Naive thymus-derived CD4-positive, alpha-beta T cell (primary cell): ENCODE measurements at regions not wholly inside any gene's neighbourhood (a gene's known extent, or its start where the extent isn't known, plus 50 kb on each side); places are given as distances from the start of the nearest gene placed in this dataset.
"Not testable (repeated sequence)": the region's sequence is repeated elsewhere in the genome, so short reads cannot be mapped to it uniquely, and the experiment has no call there.

Experiments
- ATAC-seq: fragments of 150-1000 bp; cut with Tn5 transposase; 2 replicates; pipeline ENCODE4 v1.10.0; 2021; ENCODE audit warnings: mild to moderate bottlenecking, moderate library complexity
- CTCF ChIA-PET: fragments of 350-600 bp; sonication (Branson Sonifier 250); formaldehyde crosslinking; loops from one replicate; lab custom pipeline; 2021; ENCODE audit warnings: antibody characterized with exemption; lab: Charles Lee
- POLR2A ChIA-PET: fragments of 350-600 bp; sonication (Branson Sonifier 250); formaldehyde crosslinking; loops from one replicate; lab custom pipeline; 2021; ENCODE audit warnings: antibody characterized with exemption, inconsistent platforms; lab: Charles Lee
- DNase-seq, 9 donors: peaks; one replicate each; pipeline versions ENCODE4 v3.0.0 to v3.0.0-alpha.2; 2020 to 2022; ENCODE audit warnings: mixed read lengths in 1 of 9
- H3K27ac ChIP-seq: one replicate; pipeline ENCODE4 v1.7.0; 2013; ENCODE audit warnings: mild to moderate bottlenecking, low read depth, low read length, moderate library complexity
- H3K27me3 ChIP-seq, 2 donors: one replicate each; pipeline ENCODE4 v1.7.0; 2013; ENCODE audit warnings: low read length in 2 of 2, mild to moderate bottlenecking in 2 of 2, moderate library complexity in 2 of 2; ENCODE audit not compliant: control insufficient read depth in 2 of 2, insufficient read depth in 2 of 2
- H3K36me3 ChIP-seq, 3 experiments: 1 replicate in 2 of 3; 2 replicates in 1 of 3; pipeline ENCODE4 v1.7.0; 2013; ENCODE audit warnings: low read length in 3 of 3, mild to moderate bottlenecking in 3 of 3, moderate library complexity in 1 of 3; ENCODE audit not compliant: insufficient read depth in 3 of 3, control insufficient read depth in 2 of 3
- H3K4me1 ChIP-seq, 2 donors: one replicate each; pipeline ENCODE4 v1.7.0; 2013; ENCODE audit warnings: low read length in 2 of 2, mild to moderate bottlenecking in 2 of 2, moderate library complexity in 1 of 2; ENCODE audit not compliant: control insufficient read depth in 2 of 2, insufficient read depth in 2 of 2
- H3K4me3 ChIP-seq: 2 replicates; pipeline ENCODE4 v1.7.0; 2013; ENCODE audit warnings: mild to moderate bottlenecking, low read length
- H3K9me3 ChIP-seq, 3 experiments: 1 replicate in 2 of 3; 2 replicates in 1 of 3; pipeline ENCODE4 v1.7.0; 2013; ENCODE audit warnings: low read length in 3 of 3; ENCODE audit not compliant: control insufficient read depth in 2 of 3
- H3K27ac Mint-ChIP-seq, 9 donors: one replicate each; pipeline ENCODE4 v1.8.0; 2020 to 2022; ENCODE audit warnings: mixed read lengths in 9 of 9, mild to moderate bottlenecking in 8 of 9, moderate library complexity in 5 of 9, inconsistent platforms in 2 of 9
- H3K27me3 Mint-ChIP-seq, 5 donors: one replicate each; pipeline ENCODE4 v1.8.0; 2021 to 2022; ENCODE audit warnings: mixed read lengths in 5 of 5, mild to moderate bottlenecking in 1 of 5
- H3K36me3 Mint-ChIP-seq, 5 donors: one replicate each; pipeline ENCODE4 v1.8.0; 2020 to 2022; ENCODE audit warnings: mixed read lengths in 5 of 5, mild to moderate bottlenecking in 3 of 5, inconsistent platforms in 1 of 5
- H3K4me1 Mint-ChIP-seq, 7 donors: one replicate each; pipeline ENCODE4 v1.8.0; 2020 to 2022; ENCODE audit warnings: mixed read lengths in 7 of 7, mild to moderate bottlenecking in 3 of 7, inconsistent platforms in 1 of 7
- H3K4me3 Mint-ChIP-seq, 10 donors: one replicate each; pipeline ENCODE4 v1.8.0; 2020 to 2022; ENCODE audit warnings: mild to moderate bottlenecking in 10 of 10, mixed read lengths in 10 of 10, moderate library complexity in 6 of 10, inconsistent platforms in 2 of 10
- H3K9me3 Mint-ChIP-seq, 11 donors: one replicate each; pipeline ENCODE4 v1.8.0; 2020 to 2022; ENCODE audit warnings: mixed read lengths in 11 of 11, mild to moderate bottlenecking in 4 of 11, inconsistent platforms in 1 of 11, moderate library complexity in 1 of 11
- intact Hi-C, 2 donors: fragments of 100-400 bp; cut with micrococcal nuclease; formaldehyde crosslinking; loops; one replicate each; pipeline ENCODE4 v1.15.1; 2023

- Mint-ChIP-seq H3K27me3 (no peaks in the 10 kb centered on the region), H3K4me3 (no peak overlapping the region), H3K9me3 (peaks cover 0 to 5% (median 0%) of the 10 kb centered on the region in 11 donors), H3K4me1 (no peaks in the 10 kb centered on the region), H3K36me3 (no peaks in the 10 kb centered on the region), H3K27ac (no peak overlapping the region)
- H3K9me3 ChIP-seq: no peaks in the 10 kb centered on the region
- intact Hi-C loops: no loop called here
- ChIA-PET CTCF (no interaction called here), POLR2A (no interaction called here)
- ATAC-seq (no peak), DNase-seq (no peak)
- no peaks in the 10 kb centered on the region for H3K36me3 ChIP-seq
- H3K27ac ChIP-seq: no peak overlapping the region
- H3K4me3 ChIP-seq: no peak overlapping the region
- no peaks in the 10 kb centered on the region for H3K4me1 ChIP-seq
- no peaks in the 10 kb centered on the region for H3K27me3 ChIP-seq
Observed at GRCh38 chr5:117380316-117380715, 805.7 kb upstream of the SEMA6A start.

DNA sequence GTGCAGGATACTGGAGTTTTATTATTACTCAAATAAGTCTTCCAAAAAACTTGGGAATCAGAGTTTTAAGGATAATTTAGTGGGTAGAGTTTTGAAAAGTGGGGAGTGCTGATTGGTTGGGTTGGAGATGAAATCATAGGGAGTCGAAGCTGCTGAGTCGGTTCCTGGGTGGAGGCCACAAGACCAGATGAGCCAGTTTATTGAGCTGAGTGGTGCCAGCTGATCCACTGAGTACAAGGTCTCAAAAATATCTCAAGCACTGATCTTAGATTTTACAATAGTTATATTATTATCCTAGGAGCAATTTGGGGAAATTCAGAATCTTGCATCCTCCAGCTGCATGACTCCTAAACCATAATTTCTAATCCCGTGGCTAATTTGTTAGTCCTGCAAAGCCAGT, 804.9 kb upstream of the SEMA6A start:
- peaks cover 0 to 9% (median 0%) of the 10 kb centered on the region in 11 donors for H3K9me3 Mint-ChIP-seq
- H3K27ac Mint-ChIP-seq: no peak overlapping the region
- Histone ChIP-seq H3K9me3 (no peaks in the 10 kb centered on the region), H3K4me3 (no peak overlapping the region), H3K27ac (no peak overlapping the region), H3K27me3 (no peaks in the 10 kb centered on the region), H3K4me1 (no peaks in the 10 kb centered on the region), H3K36me3 (no peaks in the 10 kb centered on the region)
- no peaks in the 10 kb centered on the region for H3K4me1 Mint-ChIP-seq
- ChIA-PET CTCF (no interaction called here), POLR2A (no interaction called here)
- no peaks in the 10 kb centered on the region for H3K27me3 Mint-ChIP-seq
- ATAC-seq (no peak), DNase-seq (no peak)
- intact Hi-C loops: no loop called here
- no peaks in the 10 kb centered on the region for H3K36me3 Mint-ChIP-seq
- H3K4me3 Mint-ChIP-seq: no peak overlapping the region

DNA sequence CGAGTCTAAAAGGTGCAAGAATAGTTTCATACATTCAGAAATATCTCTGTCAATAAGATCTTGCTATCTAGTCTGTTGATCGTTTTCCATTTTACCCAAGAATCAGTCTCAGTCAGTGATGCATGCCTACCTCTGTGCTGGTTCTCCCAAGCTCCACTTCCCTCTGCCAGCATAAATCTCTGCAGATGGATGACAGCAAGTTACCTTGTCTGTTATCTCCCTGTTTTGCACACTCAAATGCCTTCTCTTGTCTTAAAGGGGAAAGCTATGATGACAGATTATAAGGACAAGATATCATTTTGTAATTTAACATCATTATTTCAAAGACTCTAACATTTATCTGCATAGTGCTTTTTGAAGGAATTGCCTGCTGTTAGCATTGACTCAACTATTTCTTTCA, 802.1 kb upstream of the SEMA6A start:
- ChIA-PET CTCF (no interaction called here), POLR2A (no interaction called here)
- H3K4me1 Mint-ChIP-seq: no peaks in the 10 kb centered on the region
- peaks cover 0 to 12% (median 2%) of the 10 kb centered on the region in 11 donors for H3K9me3 Mint-ChIP-seq
- H3K36me3 ChIP-seq: no peaks in the 10 kb centered on the region
- no peak overlapping the region for H3K27ac ChIP-seq
- H3K9me3 ChIP-seq: no peaks in the 10 kb centered on the region
- intact Hi-C loops: no loop called here
- ATAC-seq (no peak), DNase-seq (no peak)
- H3K4me3 Mint-ChIP-seq: no peak overlapping the region
- no peaks in the 10 kb centered on the region for H3K27me3 Mint-ChIP-seq
- H3K4me1 ChIP-seq: no peaks in the 10 kb centered on the region
- no peak overlapping the region for H3K4me3 ChIP-seq
- no peaks in the 10 kb centered on the region for H3K27me3 ChIP-seq
- no peak overlapping the region for H3K27ac Mint-ChIP-seq
- H3K36me3 Mint-ChIP-seq: no peaks in the 10 kb centered on the region

GRCh38 chr5:117359895-117360294, 785.3 kb upstream of the SEMA6A start:
- Histone ChIP-seq H3K4me1 (no peaks in the 10 kb centered on the region), H3K27ac (no peak overlapping the region), H3K27me3 (no peaks in the 10 kb centered on the region), H3K4me3 (no peak overlapping the region), H3K9me3 (no peaks in the 10 kb centered on the region), H3K36me3 (no peaks in the 10 kb centered on the region)
- H3K36me3 Mint-ChIP-seq: no peaks in the 10 kb centered on the region
- ChIA-PET POLR2A (no interaction called here), CTCF (no interaction called here)
- H3K4me1 Mint-ChIP-seq: no peaks in the 10 kb centered on the region
- no peaks in the 10 kb centered on the region for H3K27me3 Mint-ChIP-seq
- H3K9me3 Mint-ChIP-seq: peaks cover 0 to 6% (median 0%) of the 10 kb centered on the region in 11 donors
- no peak for DNase-seq
- intact Hi-C loops: no loop called here
- no peak overlapping the region for H3K27ac Mint-ChIP-seq
- H3K4me3 Mint-ChIP-seq: no peak overlapping the region
- no peak for ATAC-seq

DNA sequence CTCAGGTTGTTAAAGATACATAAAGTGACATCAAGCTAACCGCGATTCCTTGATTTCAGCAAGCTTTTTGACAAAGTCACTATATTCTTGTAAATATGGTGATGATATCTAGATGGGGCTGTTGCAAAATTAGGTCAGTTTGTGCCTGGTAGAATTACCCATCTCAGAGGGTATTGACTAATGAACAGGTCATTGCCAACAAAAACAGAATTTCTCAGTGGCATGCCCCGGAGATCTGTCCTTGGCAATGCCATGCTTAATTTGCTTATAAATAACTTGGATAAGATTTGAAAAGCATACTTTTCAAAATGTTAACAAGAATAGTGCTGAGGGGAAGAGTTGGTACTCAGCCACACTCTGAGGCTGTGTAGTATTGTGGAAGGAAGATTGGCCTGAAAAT, 783.3 kb upstream of the SEMA6A start:
- H3K4me1 Mint-ChIP-seq: no peaks in the 10 kb centered on the region
- H3K4me3 Mint-ChIP-seq: no peak overlapping the region
- no peak overlapping the region for H3K4me3 ChIP-seq
- CTCF ChIA-PET: interaction anchor here (0.6 kb wide), 1 partner anchor 248 kb away, joined by 5 read pairs; no protein-coding TSS in a partner anchor
- H3K27ac ChIP-seq: no peak overlapping the region
- H3K36me3 Mint-ChIP-seq: no peaks in the 10 kb centered on the region
- ATAC-seq: no peak
- DNase-seq: no peak
- no peaks in the 10 kb centered on the region for H3K4me1 ChIP-seq
- H3K9me3 Mint-ChIP-seq: peaks cover 0 to 5% (median 0%) of the 10 kb centered on the region in 11 donors
- no peaks in the 10 kb centered on the region for H3K27me3 Mint-ChIP-seq
- POLR2A ChIA-PET: no interaction called here
- H3K27me3 ChIP-seq: no peaks in the 10 kb centered on the region
- H3K36me3 ChIP-seq: no peaks in the 10 kb centered on the region
- intact Hi-C loops: no loop called here
- no peaks in the 10 kb centered on the region for H3K9me3 ChIP-seq
- no peak overlapping the region for H3K27ac Mint-ChIP-seq

DNA sequence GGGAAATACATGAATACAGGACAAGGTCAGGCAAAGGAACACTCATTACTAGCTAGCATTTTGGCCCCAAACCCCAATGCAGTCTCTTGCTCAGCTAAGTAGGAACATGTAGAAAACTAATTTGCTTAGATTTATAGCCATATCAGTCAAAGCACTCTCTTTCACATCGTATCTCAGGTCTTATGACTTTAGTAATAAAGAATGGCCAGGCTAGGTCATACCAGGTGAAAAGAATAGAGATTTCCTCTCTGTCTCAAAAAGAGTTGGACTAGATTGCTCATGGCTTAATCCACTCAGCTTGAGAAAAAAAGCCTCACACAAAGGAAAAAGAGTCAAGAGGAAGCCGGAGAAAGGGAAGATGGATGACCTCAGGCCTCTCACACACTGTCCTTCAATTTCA, 772.7 kb upstream of the SEMA6A start:
- Mint-ChIP-seq H3K36me3 (no peaks in the 10 kb centered on the region), H3K27ac (no peak overlapping the region), H3K27me3 (no peaks in the 10 kb centered on the region), H3K9me3 (peaks cover 0 to 16% (median 3%) of the 10 kb centered on the region in 11 donors), H3K4me1 (no peaks in the 10 kb centered on the region), H3K4me3 (no peak overlapping the region)
- no peak overlapping the region for H3K4me3 ChIP-seq
- H3K27me3 ChIP-seq: no peaks in the 10 kb centered on the region
- H3K27ac ChIP-seq: no peak overlapping the region
- ChIA-PET POLR2A (no interaction called here), CTCF (no interaction called here)
- no peaks in the 10 kb centered on the region for H3K36me3 ChIP-seq
- no peak for DNase-seq
- H3K9me3 ChIP-seq: no peaks in the 10 kb centered on the region
- no peak for ATAC-seq
- H3K4me1 ChIP-seq: no peaks in the 10 kb centered on the region
- intact Hi-C loops: no loop called here

GRCh38 chr5:117343726-117344125, 769.1 kb upstream of the SEMA6A start:
- H3K4me3 Mint-ChIP-seq, ATAC-seq, intact Hi-C loops, H3K9me3 ChIP-seq, CTCF ChIA-PET, H3K4me3 ChIP-seq, H3K4me1 ChIP-seq, H3K27ac ChIP-seq, H3K4me1 Mint-ChIP-seq, H3K27me3 Mint-ChIP-seq, H3K36me3 Mint-ChIP-seq, DNase-seq, POLR2A ChIA-PET, H3K27me3 ChIP-seq, H3K27ac Mint-ChIP-seq, H3K36me3 ChIP-seq: not testable (repeated sequence)
- peaks cover 0 to 10% (median 3%) of the 10 kb centered on the region in 11 donors for H3K9me3 Mint-ChIP-seq
